Adrenal gland (tissue), 5 donors: ENCODE measurements at regions not wholly inside any gene's neighbourhood (a gene's known extent, or its start where the extent isn't known, plus 50 kb on each side); places are given as distances from the start of the nearest gene placed in this dataset.

Experiments
- POLR2A ChIP-seq, 2 donors: fragments of 450-650 bp; IDR thresholded peaks; one replicate each; pipeline ENCODE4 v1.6.1; 2017; ENCODE audit warnings: antibody characterized with exemption in 2 of 2, mild to moderate bottlenecking in 2 of 2, moderate library complexity in 1 of 2
- TF ChIP-seq, protein P1 (sequence below), 6 experiments: fragments of 450-650 bp in 4 of 6; fragments of 200-600 bp in 2 of 6; sonication (generic) in 1 of 6; IDR thresholded peaks; 1 replicate in 5 of 6; 2 replicates in 1 of 6; pipeline versions ENCODE4 v1.5.1 to v1.8.0; 2016 to 2021; ENCODE audit warnings: antibody characterized with exemption in 6 of 6, mild to moderate bottlenecking in 2 of 6, moderate library complexity in 1 of 6
- donor health status: DM: no; HTN: no; CAD: no.

DNA sequence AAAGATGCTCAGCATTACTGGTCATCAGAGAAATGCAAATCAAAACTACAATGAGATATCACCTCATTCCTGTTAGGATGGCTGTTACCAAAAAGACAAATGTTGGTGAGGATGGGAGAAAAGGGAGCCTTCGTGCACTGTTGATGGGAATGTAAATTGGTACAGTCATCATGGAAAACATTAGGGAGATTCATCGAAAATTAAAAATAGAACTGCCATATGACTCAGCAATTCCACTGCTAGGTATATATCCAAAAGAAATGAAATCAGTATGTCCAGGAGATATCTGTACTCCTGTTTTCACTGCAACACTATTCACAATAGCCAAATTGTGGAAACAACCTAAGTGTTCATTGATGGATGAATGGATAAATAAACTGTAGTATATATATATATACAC, 228.1 kb downstream of the ACTR3B start:
- TF ChIP-seq, protein P1, sequence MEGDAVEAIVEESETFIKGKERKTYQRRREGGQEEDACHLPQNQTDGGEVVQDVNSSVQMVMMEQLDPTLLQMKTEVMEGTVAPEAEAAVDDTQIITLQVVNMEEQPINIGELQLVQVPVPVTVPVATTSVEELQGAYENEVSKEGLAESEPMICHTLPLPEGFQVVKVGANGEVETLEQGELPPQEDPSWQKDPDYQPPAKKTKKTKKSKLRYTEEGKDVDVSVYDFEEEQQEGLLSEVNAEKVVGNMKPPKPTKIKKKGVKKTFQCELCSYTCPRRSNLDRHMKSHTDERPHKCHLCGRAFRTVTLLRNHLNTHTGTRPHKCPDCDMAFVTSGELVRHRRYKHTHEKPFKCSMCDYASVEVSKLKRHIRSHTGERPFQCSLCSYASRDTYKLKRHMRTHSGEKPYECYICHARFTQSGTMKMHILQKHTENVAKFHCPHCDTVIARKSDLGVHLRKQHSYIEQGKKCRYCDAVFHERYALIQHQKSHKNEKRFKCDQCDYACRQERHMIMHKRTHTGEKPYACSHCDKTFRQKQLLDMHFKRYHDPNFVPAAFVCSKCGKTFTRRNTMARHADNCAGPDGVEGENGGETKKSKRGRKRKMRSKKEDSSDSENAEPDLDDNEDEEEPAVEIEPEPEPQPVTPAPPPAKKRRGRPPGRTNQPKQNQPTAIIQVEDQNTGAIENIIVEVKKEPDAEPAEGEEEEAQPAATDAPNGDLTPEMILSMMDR (IDR thresholded peaks at IDR 0.05), result no peak
- no peak for TF ChIP-seq POLR2A (IDR thresholded peaks at IDR 0.05)
